ENCODE measurements at regions not wholly inside any gene's neighbourhood (a gene's known extent, or its start where the extent isn't known, plus 50 kb on each side); places are given as distances from the start of the nearest gene placed in this dataset.

DNA sequence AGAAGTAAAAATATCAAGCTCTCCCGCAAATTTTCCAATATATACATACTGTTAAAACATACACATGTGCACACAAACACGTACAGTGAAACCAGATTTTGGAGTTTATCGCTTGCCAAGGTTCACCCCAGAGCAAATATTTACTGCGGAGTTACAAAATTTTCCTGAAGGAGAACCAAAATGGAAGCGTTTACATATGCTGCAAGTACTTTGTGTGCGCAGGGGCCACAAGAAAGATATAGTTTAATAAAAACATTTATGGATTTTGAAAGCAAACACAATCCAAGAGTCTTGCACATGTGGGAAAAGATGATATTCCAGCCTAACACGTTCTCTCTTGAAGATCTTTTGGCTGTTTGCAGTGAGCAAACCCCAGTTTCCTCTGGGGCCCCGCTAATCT is 301.3 kb upstream of the NFE2L3 start:
- no peak for DNase-seq (ENCODE audit: extremely low read depth in 1 of 2, low read depth in 1 of 2)

- DNase-seq (ENCODE audit: extremely low read depth in 1 of 2, low read depth in 1 of 2), result peak in 1 of 2 donors; percentile 37
These were observed 300.4 kb upstream of the NFE2L3 start for GRCh38 chr7:25851332-25852210.

- no peak for DNase-seq (ENCODE audit: extremely low read depth in 1 of 2, low read depth in 1 of 2)
These were observed 299.6 kb upstream of the NFE2L3 start for GRCh38 chr7:25852211-25852938.

DNA sequence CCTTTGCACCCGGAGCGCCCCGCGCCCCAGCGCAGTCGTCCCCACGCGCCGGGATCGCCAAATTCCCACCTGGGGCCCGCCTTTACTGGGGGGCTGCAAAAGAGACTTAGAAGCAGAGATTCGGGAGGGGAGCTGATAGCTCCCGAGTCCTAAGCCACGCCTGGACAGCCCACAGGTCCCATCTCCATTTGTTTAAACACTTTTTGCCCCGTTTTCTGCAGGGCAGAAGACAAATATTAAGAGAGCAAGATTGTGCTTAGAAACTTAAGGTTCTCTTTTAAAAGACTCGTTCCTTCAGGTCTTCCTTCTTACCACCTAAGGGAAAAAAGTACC is 299.1 kb upstream of the NFE2L3 start:
- DNase-seq (ENCODE audit: extremely low read depth in 1 of 2, low read depth in 1 of 2), result no peak

- no peak for DNase-seq (ENCODE audit: extremely low read depth in 1 of 2, low read depth in 1 of 2)
These were observed 298.7 kb upstream of the NFE2L3 start for GRCh38 chr7:25853314-25853713.

- DNase-seq (ENCODE audit: extremely low read depth in 1 of 2, low read depth in 1 of 2), result no peak
These were observed 297.9 kb upstream of the NFE2L3 start for GRCh38 chr7:25854059-25854458.

GRCh38 chr7:25854608-25855497 is 297.1 kb upstream of the NFE2L3 start:
- DNase-seq (ENCODE audit: extremely low read depth in 1 of 2, low read depth in 1 of 2), result no peak

DNA sequence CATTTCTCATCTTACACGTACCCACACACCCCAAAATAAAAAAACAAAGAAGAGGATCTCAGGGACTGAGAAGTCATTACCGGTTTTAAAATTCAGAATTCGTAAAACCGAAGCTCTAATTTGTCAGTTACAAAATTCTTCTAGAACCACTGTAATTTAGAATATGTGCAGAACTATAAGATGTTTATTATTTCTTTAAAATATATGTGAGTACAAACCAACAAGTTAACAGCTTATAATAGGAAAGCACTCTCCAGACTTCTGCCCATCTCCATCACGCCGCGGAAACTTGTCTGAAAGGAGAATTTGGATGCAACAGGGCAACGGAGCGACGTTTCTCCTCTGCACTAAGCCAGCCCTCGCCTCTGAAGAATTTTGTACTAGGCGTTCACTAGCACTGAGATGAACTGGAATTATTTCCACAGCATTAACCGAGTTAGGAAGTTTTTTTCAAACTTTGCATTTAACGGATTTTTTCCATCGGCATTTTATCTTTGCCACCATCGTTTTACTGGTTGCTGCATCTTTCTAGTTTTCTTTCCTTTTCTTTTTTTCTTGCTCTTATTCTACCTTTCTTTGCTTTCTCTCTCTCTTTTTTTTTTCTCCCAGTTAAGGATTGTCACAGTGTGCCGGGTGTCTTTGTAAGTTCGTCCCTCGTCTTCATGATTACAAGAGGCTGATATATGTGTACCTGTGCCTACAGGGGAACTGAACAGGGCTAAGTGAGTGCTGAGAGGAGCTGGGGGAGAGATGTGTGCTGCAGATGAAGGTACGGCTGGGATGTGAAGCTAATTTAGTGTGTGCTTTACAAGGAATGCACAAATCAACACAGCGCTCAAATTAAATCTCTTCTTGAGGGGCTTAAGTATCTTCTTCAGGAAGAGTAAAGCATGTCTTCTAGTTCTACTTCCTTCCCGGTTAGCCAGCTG is 295.9 kb upstream of the NFE2L3 start:
- DNase-seq (ENCODE audit: extremely low read depth in 1 of 2, low read depth in 1 of 2), result no peak

DNA sequence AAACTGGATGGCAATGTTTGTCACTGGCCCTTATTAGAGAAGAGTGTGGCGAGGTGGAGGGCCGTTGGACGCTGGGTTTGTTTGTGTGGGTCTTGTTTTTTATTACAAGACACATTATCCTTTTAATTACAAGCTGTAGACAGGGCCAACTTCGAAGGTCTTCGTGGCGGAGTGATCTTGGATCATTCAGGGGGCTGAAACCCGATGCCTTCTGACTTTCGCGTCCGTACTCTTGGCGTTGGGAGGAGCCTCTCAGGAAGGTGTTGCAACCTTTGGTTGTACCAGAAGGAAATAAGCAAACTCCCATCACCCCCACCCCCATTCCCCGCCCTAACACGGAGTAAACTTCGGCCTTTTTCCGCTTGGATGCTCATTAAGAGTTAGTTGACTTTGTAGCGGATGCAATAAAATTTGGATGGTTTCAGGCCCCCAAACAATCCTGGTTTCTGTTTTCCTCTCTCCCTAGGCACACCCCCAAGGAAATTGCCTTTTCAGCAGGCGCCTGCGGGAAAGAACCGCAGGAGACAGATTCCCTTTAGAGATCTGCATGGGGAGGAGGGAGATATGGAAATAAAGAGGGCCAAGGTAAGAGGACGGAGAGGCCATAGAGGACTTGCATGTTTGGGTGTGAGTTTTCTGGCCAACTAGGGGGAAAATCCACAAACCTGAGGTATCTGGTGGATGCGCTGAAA is 294.5 kb upstream of the NFE2L3 start:
- DNase-seq (ENCODE audit: extremely low read depth in 1 of 2, low read depth in 1 of 2), result no peak

GRCh38 chr7:25858200-25858524 is 293.8 kb upstream of the NFE2L3 start:
- no peak for DNase-seq (ENCODE audit: extremely low read depth in 1 of 2, low read depth in 1 of 2)

DNA sequence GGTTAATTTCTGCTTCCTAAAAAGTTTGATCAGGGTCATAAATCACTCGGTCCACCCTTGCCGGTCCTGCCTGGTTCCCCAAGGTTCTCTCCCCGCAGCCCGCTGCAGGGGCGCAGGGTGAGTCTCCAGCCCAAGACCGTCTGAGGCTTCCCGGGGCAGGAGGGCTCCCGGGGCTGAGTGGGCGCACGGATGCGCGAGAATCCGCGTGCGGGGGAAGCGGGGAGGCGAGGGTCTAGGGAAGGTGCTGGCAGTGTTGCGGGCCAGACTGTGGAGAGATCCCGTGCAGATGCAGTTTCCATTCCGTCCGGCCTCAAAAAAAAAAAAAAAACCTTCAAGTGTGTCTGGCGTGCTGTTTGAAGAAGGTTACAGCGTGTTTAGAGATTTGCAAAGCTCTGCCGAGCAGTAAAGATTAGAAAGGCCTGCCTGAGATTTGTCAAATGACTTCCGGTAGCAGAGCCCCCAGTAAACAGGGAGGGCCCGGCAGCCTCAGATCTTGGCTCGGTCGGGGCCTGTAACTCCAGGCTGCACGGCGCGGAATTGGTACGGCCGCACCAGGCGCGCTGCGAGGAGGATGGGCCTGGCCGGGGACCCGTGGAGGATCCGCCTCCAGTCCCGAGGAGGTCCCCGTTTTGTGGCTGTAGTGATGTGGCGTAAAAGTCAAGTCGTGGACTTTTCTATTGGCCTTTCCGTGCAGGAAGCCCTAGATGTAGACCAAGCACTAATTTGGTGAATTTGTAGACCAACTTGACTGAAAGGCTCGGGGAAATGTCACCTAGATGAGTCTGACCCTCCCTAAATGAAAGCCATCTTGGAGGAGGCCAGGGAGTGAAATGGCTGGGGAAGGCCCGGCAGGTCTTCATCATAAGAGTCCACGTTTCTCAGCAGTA is 293.2 kb upstream of the NFE2L3 start:
- DNase-seq (ENCODE audit: extremely low read depth in 1 of 2, low read depth in 1 of 2), result no peak

- no peak for DNase-seq (ENCODE audit: extremely low read depth in 1 of 2, low read depth in 1 of 2)
These were observed 292.4 kb upstream of the NFE2L3 start for GRCh38 chr7:25859412-25860274.

DNA sequence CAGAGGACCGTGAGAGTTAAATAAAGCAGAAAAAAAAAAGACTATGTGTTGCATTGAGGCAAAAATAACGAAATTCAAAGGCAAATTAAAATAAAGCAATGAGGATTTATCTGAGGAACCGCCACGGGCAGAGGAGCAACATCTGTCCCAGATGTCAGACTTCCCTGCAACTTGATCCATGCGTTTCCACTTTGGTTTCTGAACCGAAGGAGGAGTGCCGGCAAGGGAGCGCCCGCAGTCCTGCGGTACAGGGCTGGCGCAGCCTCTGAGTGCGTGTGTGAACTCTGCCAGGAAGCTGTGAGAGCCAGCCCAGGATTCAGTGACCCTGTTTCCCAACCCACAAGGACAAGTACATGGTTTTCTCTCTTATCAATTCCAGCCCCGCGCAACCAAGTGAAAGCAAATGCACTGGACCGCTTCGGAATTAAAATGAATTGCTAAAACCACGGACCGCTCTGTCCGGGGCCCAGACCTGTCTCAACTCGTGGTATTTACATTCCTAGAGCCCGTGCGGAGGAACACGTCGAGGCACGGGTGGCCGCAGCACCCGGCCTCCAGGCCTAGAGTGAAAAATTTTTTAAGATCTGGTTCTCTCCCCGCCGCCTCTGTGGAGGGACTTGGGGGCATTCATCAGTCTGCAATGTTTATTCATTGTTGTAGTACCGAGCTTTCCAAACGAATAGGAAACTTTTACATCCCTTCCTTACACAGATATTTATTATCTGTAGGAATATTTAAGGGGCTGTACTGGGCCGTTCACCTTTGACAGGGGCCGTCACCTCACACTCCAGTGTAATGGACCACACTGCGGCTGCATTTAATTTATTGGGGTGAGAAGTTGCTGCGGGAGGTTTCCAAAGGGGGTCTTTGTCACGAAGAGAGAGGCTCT is 291.5 kb upstream of the NFE2L3 start:
- no peak for DNase-seq (ENCODE audit: extremely low read depth in 1 of 2, low read depth in 1 of 2)

GRCh38 chr7:25861164-25861496 is 290.9 kb upstream of the NFE2L3 start:
- no peak for DNase-seq (ENCODE audit: extremely low read depth in 1 of 2, low read depth in 1 of 2)

DNA sequence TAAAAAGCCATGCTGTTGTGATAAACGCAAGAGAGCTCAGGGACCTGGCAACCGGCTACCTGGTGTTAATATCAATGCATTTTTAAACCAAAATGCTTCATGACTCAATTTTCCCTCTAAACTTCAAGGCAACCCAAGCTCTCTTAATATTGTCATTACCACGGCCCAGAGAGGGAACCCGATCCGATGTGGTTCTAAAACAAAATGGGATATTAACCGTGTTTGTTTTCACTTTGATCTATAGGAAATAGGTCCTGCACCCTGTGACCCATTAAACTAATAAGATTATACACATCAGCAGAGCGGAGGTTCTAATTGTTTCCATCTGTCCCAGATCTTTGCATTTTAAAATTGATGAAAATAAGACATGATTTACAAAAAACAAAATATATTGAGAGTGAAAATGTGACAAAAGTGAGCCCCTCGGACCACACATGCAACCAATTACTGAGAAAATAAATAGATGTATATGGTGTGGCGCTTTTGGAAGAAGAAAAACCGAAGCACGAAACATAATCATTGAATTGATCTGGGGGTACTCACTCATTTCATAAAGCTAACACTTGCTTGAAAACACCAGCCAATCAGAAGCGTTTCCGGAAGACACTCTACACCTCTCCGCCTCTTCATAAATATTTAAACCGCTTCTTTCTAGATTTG is 290.3 kb upstream of the NFE2L3 start:
- DNase-seq (ENCODE audit: extremely low read depth in 1 of 2, low read depth in 1 of 2), result no peak

DNA sequence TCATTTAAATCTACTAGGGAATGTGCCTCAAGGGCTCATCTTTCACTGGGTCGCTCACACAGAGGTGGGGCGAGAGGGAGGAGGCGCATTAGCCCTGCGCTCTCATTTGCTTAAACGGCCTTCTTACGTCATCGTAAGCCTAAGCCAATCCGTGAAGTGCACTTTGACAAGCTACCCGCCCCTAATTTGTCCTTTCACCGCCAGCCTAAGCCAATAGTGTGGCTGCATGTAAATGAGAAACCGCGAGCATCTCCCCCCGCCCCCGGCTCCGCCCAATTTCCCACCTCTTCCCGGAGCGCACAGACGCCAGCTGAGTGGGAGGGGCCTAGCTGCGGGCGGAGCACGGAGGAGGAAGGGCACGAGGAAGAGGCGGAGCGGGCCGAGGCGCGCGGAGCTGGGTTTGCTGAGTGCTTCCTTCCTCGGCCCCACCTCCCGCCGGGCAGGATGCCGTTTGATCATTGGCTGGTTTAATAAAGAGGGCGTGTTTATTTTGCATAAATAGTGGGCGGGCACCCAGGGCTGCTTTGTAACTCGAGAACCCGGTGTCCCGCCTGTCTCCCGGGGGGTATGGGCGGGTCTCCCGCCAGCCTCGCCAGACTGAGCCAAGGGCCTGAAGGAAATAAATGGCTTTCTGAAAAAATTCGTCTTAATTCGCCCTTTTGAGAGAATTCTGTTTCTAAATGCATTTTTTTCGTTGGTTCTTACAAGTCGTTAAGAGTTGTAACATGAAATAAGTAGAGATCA is 289.6 kb upstream of the NFE2L3 start:
- peak; percentile 89 to 95 for DNase-seq (ENCODE audit: extremely low read depth in 1 of 2, low read depth in 1 of 2)
